GM21526 (cell line): ENCODE measurements at regions not wholly inside any gene's neighbourhood (a gene's known extent, or its start where the extent isn't known, plus 50 kb on each side); places are given as distances from the start of the nearest gene placed in this dataset.
"Not testable (repeated sequence)": the region's sequence is repeated elsewhere in the genome, so short reads cannot be mapped to it uniquely, and the experiment has no call there.

ENCODE experiments used
- ATAC-seq: cut with Tn5 transposase; IDR thresholded peaks from one replicate; pipeline ENCODE4 v1.9.1; 2021; ENCODE audit warnings: moderate library complexity; ENCODE audit not compliant: unreplicated experiment, low FRiP score

DNA sequence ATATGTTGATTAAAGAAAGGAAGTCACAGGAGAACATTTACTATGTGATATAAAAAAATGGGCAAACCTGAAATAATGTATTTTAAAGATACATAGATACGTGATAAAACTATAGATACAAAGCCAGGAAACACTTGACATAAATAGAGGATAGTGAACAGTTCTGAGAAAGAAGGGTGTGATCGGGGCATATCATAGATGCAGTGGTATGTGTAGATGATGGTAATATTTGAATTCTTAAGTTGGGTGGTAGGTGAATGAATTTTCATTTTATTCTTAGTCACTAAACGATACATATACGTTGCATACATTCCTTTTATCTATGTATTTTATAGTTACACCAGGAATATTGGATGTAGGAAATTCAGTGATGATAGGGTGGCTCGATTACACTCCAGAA lies 138.7 kb upstream of the ARRDC3 start:
- no peak for ATAC-seq

DNA sequence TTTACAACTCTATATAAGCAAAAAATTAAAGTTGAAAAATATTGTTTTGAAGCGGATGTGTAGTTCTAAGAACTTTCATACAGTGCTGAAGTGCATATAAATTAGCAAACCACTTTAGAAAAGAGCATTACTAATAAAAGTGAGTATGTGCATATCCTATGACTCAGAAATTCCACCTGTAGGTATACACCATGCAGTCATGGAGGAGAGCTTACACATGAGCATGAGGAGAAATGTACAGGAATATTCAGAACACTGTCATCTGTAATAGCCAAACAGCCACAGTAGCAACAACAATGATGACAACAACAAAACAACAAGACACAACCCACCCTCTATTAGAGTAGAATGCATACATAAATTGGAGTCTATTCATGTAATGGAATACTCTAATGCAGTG lies 138.2 kb upstream of the ARRDC3 start:
- no peak for ATAC-seq

DNA sequence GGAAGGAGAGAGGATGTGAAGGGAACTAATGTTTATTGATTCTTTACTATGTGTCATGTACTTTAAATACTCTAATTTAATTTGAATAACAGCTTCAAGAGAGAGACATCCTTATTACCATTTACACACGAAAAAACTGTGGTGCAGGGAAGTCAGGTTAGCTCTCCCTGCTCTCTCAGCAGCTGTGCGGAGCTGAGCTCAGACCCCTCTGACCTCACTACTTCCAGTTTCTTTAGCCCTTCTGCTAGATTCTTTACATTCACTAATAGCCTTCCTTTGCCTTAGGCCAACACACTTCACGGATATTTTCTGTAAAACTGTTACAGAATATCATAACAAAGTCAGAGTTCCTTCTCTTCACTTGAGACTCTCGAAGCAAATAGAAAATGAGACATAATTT lies 131.3 kb upstream of the ARRDC3 start:
- ATAC-seq: no peak

DNA sequence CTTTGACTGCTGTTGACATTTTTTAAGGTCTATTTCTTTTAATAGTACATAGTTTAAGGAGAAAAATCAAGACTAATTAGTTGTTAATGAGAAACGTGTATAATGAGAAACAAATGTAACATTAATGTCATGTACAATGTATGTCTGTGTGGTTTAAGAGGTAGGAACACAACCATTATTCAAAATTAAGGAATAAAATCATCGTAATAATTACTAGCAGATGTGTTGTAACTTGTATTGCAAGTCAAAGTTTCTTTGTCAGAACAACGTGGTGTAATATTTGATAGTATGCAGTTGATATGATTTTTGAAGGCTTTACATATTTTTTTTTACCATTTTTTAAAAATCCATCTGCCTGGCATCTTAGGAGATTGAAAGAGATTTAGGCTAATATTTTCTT lies 120.2 kb upstream of the ARRDC3 start:
- ATAC-seq: no peak

DNA sequence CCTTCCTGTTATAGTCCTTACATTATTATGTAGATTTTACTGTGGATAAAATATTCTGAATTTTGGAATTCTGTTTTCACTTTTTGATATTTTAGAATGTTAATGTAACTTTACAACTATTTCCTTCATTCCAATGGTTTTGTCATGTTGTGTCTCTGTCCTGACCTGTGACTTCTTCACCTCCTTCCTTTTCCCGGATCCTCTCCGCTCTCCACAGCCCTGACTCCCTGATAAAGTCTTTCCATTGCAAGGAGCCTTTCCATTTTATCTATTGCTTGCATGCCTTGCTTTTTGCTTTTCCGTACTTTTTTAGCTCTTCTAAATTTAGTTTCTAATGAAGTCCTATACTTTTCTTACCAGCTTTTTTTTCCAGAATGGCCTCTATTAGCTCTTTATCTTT lies 117.6 kb upstream of the ARRDC3 start:
- no peak for ATAC-seq

DNA sequence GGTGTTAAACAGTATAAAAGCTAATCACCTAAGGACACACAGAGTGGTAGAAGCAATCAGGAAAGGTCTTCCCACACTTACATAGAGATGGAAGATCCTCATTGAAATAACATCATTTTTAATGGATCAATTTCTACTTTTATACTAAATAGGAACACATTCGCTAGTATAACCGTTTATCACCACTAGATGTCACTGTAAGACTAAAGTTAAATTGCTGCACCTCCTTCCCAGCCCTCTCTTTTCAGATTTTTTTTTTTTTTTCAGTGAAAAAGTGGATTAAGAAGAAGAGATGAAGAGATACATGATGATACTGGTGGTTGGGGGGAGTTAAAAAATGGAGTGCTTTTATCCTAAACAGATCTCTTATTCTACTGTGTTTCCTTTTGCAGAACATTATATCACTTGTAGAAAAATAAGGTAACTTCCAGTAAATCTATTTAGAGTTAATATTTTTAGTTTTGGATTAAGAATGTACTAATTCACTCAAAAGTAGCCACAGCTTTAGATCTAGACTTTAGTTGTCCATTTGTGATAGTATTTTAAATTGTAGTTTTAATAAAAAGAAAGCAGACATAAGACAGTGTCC lies 116.9 kb upstream of the ARRDC3 start:
- ATAC-seq: peak; percentile 65

DNA sequence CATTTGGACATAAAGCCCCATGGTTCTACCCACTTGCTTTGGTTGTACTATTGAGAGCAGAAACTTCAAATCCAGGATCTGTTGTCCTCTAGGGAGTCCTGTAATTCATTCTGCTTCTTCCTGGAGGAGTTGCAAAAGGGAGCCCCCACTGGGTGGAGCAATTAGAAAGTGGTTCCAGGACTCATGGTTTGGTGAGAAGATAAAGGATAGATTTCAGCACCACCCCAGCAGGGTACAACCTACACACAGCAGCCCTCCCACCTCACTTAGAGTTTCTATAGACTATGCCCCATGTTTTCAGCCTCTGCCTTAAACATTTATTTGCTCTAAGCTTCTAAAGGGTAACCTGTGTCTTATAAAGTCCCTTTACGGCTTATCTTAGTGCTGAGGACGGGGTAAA lies 112.6 kb upstream of the ARRDC3 start:
- ATAC-seq: no peak

DNA sequence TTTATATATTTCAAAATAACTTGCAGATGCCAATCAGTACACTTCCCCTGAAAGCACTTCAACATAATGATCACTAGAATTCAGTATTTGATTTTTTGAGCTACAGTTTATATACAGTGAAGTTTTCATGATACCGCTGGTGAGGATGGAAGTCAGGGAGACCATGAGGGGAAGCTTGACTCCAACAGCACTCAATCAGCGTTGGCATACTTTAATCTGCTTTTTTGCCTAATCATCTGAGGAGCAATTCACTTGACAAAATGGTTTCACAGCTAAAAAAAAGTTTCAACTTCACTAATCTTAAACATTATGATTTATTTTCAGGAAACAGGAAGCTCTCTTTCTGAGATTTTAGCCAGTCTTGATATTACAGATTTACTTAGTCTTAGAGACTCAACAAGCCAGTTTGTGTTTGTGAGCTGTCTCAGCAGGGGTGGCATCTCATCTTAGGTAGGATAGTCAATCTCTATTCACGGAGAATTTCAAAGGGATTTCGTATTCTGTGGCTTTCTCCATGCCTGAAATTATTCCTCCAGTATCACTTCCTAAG lies 111.4 kb upstream of the ARRDC3 start:
- no peak for ATAC-seq

DNA sequence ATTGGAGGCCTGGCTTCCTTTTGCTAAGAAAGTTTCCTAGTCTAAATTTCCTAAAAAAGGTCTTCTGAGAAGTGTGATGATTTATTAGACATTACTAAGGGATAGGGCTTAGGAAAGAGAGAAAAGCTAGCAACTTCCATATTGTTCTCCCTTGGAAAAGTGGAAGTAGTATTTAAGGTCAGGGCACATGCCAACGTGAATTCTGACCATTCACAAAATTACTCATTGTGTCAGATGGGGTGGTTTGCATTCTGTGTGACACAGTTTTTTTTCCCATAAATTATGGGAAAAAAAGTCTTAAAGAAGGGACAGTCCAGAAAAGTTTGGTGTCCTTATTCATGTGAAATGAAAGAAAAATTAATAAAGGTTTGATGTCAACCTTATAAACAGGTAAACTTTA lies 110.0 kb upstream of the ARRDC3 start:
- ATAC-seq: no peak

DNA sequence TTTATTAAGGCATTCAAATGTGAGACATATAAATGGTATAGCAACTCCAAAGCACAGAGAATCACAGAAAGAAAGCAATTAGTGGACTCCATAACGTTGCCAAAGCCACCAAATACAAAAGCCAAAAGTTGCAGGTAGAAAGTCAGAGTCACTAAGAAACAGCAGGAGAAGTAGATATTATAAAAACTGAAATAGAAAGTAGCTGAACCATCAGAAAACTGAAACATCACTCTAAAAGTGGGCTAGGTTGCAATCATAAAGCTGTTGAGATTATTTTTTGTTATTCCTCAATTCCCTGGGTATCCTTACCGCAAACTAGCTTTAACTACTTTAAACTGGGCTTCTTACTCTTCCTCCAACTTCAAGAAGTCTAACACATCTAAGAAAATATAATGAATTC lies 108.1 kb upstream of the ARRDC3 start:
- no peak for ATAC-seq

DNA sequence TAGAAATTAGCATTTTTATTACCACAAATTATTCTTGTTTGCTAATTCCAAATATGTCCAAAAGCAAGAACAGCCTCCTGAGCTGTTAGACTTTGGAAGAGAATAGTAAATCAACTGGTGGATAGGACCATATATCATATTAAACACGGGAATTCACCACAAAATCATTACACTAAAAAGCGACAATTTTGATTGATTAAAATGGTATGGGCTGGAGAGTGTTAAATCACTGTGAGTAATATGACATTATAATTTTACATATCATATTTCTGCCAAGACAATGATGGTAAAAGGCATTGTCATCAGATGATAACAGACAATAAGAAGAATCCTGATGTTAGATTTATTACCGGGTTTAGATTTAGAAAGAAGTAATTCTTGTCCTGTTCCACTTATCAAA lies 107.2 kb upstream of the ARRDC3 start:
- ATAC-seq: no peak

DNA sequence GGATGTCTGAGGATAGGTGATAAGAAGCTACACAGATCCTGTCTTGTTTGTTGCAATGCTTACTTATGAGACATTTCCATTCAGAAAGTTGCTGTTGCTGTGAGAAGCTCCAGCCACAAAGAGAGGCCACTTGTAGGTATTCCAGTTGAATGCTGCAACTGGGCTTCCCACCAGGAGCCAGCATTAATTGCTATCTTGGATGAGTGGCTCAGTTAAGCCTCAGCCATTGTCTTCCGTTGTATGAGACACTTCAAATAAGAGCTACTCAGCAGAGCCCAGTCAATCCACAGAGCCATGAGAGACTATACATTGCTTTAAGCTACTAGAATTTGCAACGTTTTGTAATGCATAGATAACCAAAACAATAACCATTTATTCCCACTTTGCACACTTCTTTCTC lies 104.3 kb upstream of the ARRDC3 start:
- ATAC-seq: no peak

DNA sequence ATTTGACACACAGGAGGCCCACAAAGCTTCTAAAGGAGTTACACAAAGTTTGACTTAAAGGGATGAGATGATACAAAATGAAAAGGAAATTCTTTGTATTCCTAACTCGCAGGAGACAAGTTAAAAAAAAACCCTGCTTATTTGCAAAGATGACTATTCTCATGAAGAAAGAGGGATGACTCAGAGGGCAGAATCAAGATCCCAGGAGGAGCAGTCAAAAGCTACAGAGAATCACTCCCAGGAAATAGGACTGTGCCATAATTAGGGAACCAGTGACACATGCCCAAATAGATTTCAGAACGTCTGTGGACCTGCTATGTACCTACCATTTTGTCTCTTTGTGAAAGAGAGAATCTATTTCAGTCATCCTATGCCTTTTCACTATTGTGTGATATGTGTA lies 103.5 kb upstream of the ARRDC3 start:
- no peak for ATAC-seq

DNA sequence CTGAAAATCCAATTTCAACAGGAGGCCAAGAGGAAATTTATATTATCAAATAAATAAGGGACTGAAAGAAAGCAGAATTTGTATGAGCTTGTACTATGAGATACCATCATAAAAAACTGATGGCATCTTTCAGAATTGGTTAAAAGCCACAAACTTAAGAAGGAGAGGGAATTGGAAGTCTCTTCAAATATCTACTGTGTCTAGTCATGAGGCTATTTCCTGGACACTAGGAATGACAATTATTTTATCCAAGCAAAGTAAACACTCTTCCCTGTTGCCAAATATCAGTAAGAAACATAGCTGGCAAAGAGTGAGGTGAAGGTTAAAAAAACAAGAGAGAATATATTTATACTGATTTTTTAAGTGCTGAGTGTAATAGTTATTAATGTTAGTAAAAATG lies 101.5 kb upstream of the ARRDC3 start:
- no peak for ATAC-seq

DNA sequence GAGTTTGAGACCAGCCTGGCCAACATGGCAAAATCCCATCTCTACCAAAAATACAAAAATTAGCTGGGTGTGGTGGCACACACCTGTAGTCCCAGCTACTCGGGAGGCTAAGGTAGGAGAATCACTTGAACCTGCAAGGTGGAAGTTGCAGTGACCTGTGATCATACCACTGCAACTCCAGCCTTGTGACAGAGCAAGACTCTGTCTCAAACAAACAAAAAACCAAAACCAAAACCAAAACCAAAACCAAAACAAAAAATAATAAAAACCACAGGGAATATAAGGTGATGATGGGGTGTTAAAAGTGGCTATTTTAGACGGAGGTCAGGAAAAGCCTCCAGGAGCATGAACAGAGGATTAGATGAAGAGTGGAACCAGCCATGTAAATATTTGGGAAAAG lies 96.3 kb upstream of the ARRDC3 start:
- not testable (repeated sequence) for ATAC-seq

DNA sequence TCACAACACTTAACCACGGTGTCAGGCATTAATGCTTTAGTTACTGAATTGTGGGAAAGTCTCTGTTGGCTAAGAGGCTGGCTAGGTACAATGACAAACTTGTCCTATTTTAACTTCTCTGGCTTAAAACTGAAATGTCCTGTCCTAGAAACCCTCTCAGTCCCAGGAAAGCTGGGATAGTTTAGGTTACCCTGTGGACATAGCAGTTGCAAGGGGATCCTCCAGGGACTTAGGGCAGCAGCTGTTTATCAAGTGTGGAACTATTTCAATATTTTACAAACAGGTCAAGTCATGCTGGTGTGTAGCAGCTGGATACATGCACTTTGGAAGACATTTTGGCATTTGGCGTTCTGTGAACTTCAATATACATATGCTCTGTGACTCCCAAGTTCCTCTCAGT lies 95.0 kb upstream of the ARRDC3 start:
- no peak for ATAC-seq

DNA sequence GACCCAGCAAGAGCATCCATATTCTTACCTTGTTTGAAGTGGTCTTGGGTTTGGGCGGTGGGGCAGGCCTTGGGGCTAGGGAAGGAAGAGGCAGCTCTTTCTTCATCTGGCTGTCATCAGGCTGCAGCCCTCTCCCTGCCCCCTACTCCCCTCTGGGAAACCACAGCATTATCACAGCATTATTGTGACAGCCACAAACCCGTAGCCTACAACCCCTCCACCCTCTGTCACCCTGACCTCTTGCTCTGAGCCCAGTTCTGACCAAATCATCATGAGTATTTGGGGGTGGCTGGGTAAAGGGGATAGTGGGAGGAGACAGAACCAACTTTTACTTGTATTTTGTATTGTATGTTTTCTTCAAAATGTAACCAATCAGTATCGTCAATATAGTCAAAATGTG lies 94.3 kb upstream of the ARRDC3 start:
- no peak for ATAC-seq

DNA sequence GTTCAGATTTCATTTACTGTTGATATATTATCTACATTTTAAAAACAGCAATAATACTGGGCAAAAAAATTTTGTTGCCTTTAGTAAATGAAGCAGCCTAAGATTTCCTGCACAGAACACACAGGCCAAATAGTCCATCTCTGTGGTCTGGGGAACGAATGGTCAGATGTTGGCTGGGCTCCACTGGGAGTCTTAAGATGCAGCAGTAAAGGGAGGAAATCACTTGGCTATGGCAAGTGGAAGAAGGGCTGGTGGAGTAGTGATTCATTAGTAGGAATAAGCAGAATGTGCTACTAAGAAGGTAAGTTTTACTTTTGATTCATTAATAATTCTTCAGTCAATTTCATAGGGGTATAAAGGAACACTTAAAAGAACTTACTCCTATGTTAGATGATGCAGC lies 91.1 kb upstream of the ARRDC3 start:
- ATAC-seq: no peak

DNA sequence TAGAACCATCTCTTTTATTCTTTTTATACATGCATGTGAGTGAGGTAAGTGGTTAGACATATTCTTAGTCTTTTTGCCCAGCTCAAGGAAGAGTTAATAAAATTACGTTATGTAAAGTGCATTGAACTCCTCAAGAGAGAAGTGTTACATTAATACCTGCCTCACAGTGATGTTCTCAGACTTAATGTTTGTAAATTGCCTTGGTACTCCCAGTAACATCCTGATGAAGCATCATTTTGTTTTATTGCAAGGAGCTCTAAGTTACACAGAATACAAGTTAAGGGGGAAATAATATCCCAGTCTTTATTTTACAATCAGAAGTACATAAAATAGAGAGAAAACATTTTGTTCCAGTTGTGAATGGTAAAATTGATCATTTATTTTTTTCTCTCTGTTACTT lies 89.5 kb upstream of the ARRDC3 start:
- ATAC-seq: no peak

DNA sequence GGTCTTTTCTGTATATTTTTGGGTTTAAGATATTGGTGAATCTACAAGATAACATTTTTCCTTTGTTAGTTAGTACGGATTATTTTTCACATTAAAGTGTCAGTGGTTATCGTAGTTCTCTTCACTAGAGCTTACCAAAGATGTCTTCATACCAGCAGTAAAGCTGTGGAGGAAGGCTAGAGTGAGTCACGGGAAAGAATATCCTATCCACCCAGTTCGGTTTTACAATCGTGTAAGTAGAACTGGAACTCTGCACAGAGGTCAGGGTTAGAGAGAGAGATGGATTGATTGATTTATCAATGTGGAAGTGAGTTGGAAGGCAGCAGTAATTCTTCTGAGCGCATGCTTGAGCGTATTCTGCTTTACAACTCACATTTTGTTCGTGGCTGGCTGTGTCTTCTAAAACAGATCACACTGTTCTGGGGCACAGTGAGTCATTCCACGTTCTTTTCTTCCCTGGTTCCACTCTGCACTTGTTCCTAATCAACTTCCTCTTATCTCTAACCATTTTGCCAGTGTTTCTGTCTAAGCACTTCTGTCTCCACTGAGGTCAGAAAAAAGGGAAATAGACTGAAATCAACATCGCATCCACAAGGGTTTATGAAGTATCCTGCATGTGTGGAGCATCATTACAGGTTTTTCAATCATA lies 86.5 kb upstream of the ARRDC3 start:
- no peak for ATAC-seq

DNA sequence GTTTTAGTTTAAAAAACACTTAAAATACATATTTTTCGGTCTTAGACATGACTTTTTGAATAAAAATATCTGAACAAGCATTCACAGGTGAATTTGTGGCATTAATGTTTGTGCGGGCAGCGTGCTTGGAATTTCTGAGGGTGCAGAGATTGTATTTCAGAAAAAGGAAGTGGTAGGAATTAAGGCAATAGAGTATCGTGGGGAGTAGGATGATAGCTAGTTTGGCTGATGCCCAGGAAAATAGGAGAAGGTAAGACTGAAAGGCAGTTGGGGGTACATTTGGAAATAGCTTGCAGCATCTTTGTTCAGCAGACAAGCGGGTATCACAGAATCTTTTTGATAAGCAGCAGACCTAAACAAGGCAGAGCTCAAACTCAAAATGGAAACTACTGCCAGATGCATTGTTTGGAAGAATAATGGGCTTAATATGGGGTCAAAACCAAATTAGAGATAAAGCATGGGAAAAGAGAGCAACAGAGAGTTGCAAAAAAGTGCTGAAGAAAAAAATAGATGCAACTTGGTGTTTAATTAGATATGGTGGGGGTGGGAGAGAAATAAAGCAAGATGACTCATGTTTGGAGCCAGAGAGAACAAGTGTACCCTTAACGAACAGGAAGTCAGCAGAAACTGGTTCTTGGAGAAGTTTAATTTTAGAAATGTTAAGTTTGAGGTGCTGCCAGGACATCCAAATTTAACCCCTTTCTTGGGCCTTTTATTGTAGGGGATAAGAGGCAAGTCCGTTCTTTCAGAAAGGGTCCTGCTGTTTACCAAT lies 85.7 kb upstream of the ARRDC3 start:
- no peak for ATAC-seq
